GM13977 (cell line): ENCODE measurements at regions not wholly inside any gene's neighbourhood (a gene's known extent, or its start where the extent isn't known, plus 50 kb on each side); places are given as distances from the start of the nearest gene placed in this dataset.
"Not testable (repeated sequence)": the region's sequence is repeated elsewhere in the genome, so short reads cannot be mapped to it uniquely, and the experiment has no call there.

Source experiments
- DNase-seq: peaks from one replicate; pipeline ENCODE4 v3.0.0; 2012; ENCODE audit warnings: low spot score
- CTCF ChIP-seq: IDR thresholded peaks from 2 replicates; pipeline ENCODE4 v1.5.1; 2012; ENCODE audit warnings: mild to moderate bottlenecking, control low read depth; ENCODE audit not compliant: insufficient read depth; ENCODE audit errors: extremely low read depth, missing control alignments
- in situ Hi-C: fragments of 300-500 bp; cut with MboI; formaldehyde crosslinking; loops from one replicate; pipeline ENCODE4 v1.12.0; 2022; ENCODE audit warnings: low sequenced_read_pairs, low pct_unique_long_range_greater_than_20kb, mixed read lengths, inconsistent platforms; ENCODE audit not compliant: unreplicated experiment

GRCh38 chr10:61272781-61273180 is 180.4 kb downstream of the TMEM26 start:
- in situ Hi-C loops, result no loop called here
- DNase-seq, result no peak
- no peak for TF ChIP-seq CTCF

DNA sequence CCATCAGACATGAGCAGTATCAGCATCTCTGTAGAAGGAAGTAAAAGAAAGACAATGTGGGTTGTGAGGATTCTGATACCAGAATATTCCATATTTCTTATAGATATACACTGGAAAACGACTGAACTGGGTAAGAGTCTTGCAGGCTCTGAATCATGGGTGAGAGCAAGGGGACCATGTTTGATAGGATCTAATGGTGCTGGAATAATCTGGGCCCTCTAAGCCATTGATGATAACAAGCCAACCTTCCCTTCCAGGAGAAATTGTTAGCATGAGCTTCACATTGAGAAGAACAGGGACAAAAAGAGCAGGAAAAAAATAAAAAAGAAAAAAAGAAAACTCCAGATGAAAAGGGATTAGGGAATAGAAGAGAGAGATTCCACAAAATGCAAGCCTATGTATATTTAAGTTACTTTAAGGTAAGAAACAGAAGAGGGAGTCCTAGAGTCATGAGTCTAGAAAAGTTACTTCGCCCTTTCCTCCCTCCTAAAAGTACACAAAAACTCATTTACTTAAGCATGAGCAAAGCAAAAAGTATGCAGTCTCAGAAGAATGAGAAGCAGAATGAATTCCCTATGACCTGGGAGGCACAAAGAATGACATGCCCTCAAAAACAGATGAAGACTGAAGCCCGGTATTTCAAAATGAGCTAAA is 181.9 kb downstream of the TMEM26 start:
- in situ Hi-C loops, result no loop called here
- no peak for TF ChIP-seq CTCF
- DNase-seq, result no peak

DNA sequence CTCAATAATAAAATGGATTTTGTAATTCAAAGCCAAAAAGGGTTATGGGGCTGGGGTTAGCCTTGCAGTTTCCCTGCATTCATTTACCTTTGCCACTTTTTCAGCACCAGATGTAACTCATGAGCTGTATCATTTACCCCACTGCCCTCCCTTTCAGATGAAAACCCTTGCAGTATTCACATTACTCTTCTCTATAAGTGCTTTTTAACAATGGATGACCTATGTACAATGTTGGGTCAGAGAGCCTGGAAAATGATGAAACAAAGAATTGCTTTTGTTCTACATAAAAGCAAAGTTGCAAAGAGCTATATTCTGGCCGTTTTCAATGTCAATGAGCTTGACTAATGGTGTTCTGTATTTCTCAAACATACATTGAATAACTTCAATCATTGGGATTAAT is 189.7 kb downstream of the TMEM26 start:
- in situ Hi-C loops, result no loop called here
- DNase-seq, result no peak
- no peak for TF ChIP-seq CTCF

- no peak for DNase-seq
- in situ Hi-C loops, result no loop called here
- no peak for TF ChIP-seq CTCF
Observed at GRCh38 chr10:61262486-61263261, 190.5 kb downstream of the TMEM26 start.

- no peak for TF ChIP-seq CTCF
- no peak for DNase-seq
- in situ Hi-C loops, result no loop called here
Observed at GRCh38 chr10:61257956-61258496, 195.2 kb downstream of the TMEM26 start.

- in situ Hi-C loops, result no loop called here
- TF ChIP-seq CTCF, result no peak
Observed at GRCh38 chr10:61257136-61257535, 196.0 kb downstream of the TMEM26 start.

GRCh38 chr10:61252326-61252725 is 200.9 kb downstream of the TMEM26 start:
- DNase-seq, in situ Hi-C loops: not testable (repeated sequence)

More at GRCh38 chr10:61257136-61257535, 196.0 kb downstream of the TMEM26 start:
- DNase-seq, result no peak
